ENCODE measurements at regions not wholly inside any gene's neighbourhood (a gene's known extent, or its start where the extent isn't known, plus 50 kb on each side); places are given as distances from the start of the nearest gene placed in this dataset.

DNA sequence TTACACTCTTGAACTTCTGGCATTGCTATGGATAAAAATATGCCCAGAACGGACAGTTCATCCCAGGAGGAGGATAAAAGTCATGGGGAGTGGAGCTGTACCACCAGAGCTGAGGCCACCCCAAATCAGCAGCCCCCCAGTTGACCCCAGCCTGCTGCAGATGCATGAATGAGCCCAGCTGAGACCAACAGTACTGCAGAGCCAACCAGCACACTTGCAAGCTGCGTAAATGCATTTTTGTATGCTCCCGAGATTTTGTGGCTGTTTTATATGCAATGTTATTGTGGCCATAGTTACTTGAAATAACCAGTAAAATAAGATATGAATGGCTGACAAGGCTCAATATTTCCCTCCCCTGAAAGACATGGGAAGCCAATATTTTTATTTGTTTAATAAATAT, 264.6 kb downstream of the DUSP10 start:
- TF ChIP-seq, protein P1, sequence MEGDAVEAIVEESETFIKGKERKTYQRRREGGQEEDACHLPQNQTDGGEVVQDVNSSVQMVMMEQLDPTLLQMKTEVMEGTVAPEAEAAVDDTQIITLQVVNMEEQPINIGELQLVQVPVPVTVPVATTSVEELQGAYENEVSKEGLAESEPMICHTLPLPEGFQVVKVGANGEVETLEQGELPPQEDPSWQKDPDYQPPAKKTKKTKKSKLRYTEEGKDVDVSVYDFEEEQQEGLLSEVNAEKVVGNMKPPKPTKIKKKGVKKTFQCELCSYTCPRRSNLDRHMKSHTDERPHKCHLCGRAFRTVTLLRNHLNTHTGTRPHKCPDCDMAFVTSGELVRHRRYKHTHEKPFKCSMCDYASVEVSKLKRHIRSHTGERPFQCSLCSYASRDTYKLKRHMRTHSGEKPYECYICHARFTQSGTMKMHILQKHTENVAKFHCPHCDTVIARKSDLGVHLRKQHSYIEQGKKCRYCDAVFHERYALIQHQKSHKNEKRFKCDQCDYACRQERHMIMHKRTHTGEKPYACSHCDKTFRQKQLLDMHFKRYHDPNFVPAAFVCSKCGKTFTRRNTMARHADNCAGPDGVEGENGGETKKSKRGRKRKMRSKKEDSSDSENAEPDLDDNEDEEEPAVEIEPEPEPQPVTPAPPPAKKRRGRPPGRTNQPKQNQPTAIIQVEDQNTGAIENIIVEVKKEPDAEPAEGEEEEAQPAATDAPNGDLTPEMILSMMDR (optimal IDR thresholded peaks at IDR 0.05 in 1 of 3, IDR thresholded peaks at IDR 0.05 in 1 of 3, conservative IDR thresholded peaks at IDR 0.05 in 1 of 3; ENCODE audit: extremely low read depth in 1 of 3, insufficient read depth in 2 of 3, low read length in 3 of 3): no peak
- no peak for TF ChIP-seq EZH2 (IDR thresholded peaks at IDR 0.05; ENCODE audit: low read length)
- peaks cover 7% of the 10 kb centered on the region for H3K4me1 ChIP-seq (ENCODE audit: control insufficient read depth, extremely low read depth, insufficient read depth, low read length)
- no peaks in the 10 kb centered on the region for H3K79me2 ChIP-seq (ENCODE audit: control insufficient read depth, insufficient read depth, low read length)
- no peaks in the 10 kb centered on the region for H4K20me1 ChIP-seq (ENCODE audit: control insufficient read depth, extremely low read depth, insufficient read depth, low read length)
- DNase-seq (ENCODE audit: low read depth, low spot score): no peak
- no peaks in the 10 kb centered on the region for H3K9me1 ChIP-seq (ENCODE audit: control insufficient read depth, extremely low read depth, insufficient read depth, low read length)
- no peak overlapping the region for H3K4me2 ChIP-seq (ENCODE audit: control insufficient read depth, extremely low read depth, insufficient read depth, low read depth, low read length)
- H3K4me3 ChIP-seq (ENCODE audit: control insufficient read depth in 2 of 3, extremely low read depth in 1 of 3, insufficient read depth in 2 of 3, low read depth in 1 of 3, low read length in 3 of 3): no peak overlapping the region
- no peak for FAIRE-seq
- no peaks in the 10 kb centered on the region for H3K9me3 ChIP-seq (ENCODE audit: control insufficient read depth, low read depth, low read length)
- no peak overlapping the region for H2AFZ ChIP-seq (ENCODE audit: control insufficient read depth, low read length)
- no peaks in the 10 kb centered on the region for H3K27me3 ChIP-seq (ENCODE audit: control insufficient read depth, extremely low read depth, insufficient read depth, low read length)
- no peak overlapping the region for H3K27ac ChIP-seq (ENCODE audit: control insufficient read depth, insufficient read depth, low read length)
- no peak overlapping the region for H3K9ac ChIP-seq (ENCODE audit: control insufficient read depth, extremely low read depth, insufficient read depth, low read length)
- no peaks in the 10 kb centered on the region for H3K36me3 ChIP-seq (ENCODE audit: control insufficient read depth in 2 of 2, extremely low read depth in 1 of 2, insufficient read depth in 2 of 2, low read length in 2 of 2)
- dilution Hi-C loops (cut with MboI; ENCODE audit: extremely low pct_ligation_motif_present, low sequenced_read_pairs): no loop called here

DNA sequence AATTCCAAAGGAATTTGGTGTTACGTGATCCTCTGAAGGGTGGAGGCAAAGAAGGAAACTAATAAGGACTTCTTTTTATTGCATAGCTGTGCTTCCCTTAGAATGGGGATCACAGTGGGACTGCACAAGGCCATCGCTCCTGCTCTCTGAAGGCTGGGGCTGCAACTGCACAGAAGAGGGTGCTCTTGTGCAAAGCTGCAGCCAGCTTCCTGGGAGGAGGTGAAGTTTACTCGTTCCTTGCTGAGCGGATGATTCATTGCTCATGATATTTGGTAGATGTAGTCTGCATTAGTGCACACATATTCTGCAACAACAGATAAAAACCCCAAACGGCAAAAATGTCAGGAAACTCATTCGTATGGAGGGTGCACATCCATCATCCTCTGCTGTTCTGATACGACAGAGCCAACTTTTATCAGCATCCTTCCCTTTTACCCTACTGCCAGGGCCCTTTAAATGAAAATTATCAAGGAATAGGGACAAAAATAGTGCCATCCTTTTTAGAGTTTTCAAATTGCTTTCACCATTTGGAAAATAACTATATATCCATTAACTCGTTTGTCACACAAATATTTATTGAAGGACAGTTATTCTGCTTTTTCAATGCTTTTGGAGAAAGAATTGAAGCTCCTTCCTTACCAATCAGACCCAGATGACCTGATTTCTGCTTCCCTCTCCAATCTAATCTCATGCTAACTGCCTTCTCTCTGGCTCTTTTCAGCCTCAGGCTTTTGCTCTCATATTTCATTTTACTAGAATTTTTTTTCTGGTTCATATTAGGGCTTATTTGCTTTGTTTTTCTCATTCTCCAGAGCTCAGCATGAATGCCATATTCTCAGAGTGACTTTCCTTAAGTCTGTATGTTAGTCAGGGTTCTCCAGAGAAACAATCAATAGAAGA, 263.6 kb downstream of the DUSP10 start:
- Histone ChIP-seq H3K36me3 (ENCODE audit: control insufficient read depth in 2 of 2, extremely low read depth in 1 of 2, insufficient read depth in 2 of 2, low read length in 2 of 2) (no peaks in the 10 kb centered on the region), H3K4me1 (ENCODE audit: control insufficient read depth, extremely low read depth, insufficient read depth, low read length) (peaks cover 7% of the 10 kb centered on the region), H3K4me2 (ENCODE audit: control insufficient read depth, extremely low read depth, insufficient read depth, low read depth, low read length) (peak overlapping the region; percentile 2), H3K9me3 (ENCODE audit: control insufficient read depth, low read depth, low read length) (no peaks in the 10 kb centered on the region), H3K9ac (ENCODE audit: control insufficient read depth, extremely low read depth, insufficient read depth, low read length) (no peak overlapping the region), H2AFZ (ENCODE audit: control insufficient read depth, low read length) (peak overlapping the region; percentile 34), H3K4me3 (ENCODE audit: control insufficient read depth in 2 of 3, extremely low read depth in 1 of 3, insufficient read depth in 2 of 3, low read depth in 1 of 3, low read length in 3 of 3) (no peak overlapping the region), H3K79me2 (ENCODE audit: control insufficient read depth, insufficient read depth, low read length) (no peaks in the 10 kb centered on the region), H4K20me1 (ENCODE audit: control insufficient read depth, extremely low read depth, insufficient read depth, low read length) (no peaks in the 10 kb centered on the region), H3K27me3 (ENCODE audit: control insufficient read depth, extremely low read depth, insufficient read depth, low read length) (no peaks in the 10 kb centered on the region), H3K27ac (ENCODE audit: control insufficient read depth, insufficient read depth, low read length) (no peak overlapping the region), H3K9me1 (ENCODE audit: control insufficient read depth, extremely low read depth, insufficient read depth, low read length) (no peaks in the 10 kb centered on the region)
- DNase-seq (ENCODE audit: low read depth, low spot score): peak; percentile 21
- dilution Hi-C loops (cut with MboI; ENCODE audit: extremely low pct_ligation_motif_present, low sequenced_read_pairs): no loop called here
- FAIRE-seq: peak; percentile 84
- TF ChIP-seq, protein P1 (optimal IDR thresholded peaks at IDR 0.05 in 1 of 3, IDR thresholded peaks at IDR 0.05 in 1 of 3, conservative IDR thresholded peaks at IDR 0.05 in 1 of 3; ENCODE audit: extremely low read depth in 1 of 3, insufficient read depth in 2 of 3, low read length in 3 of 3): peak; percentile 87 to 100 (median 96)
- TF ChIP-seq EZH2 (IDR thresholded peaks at IDR 0.05; ENCODE audit: low read length): no peak
